ENCODE measurements at regions not wholly inside any gene's neighbourhood (a gene's known extent, or its start where the extent isn't known, plus 50 kb on each side); places are given as distances from the start of the nearest gene placed in this dataset.

DNA sequence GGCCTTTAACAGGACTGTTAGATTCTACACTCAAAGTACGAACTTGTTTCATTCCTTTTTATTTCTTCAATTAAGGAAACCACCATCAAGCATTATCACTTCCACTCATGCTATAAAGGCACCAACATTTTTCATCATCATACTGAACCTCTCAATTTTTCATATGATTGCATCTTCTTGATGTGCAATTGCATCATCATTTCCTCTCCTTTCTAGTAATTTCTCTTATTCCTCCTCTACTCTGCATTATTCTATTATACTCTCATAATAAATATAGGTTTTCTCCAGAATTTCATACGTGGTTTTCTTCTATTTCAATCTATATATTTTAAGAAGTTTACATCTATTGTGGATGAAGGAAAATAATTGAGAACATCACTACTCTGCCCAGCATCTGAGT is 506.2 kb upstream of the ZNF385D start:
- TF ChIP-seq FOXP2 (optimal IDR thresholded peaks at IDR 0.05; ENCODE audit: control extremely low read depth, extremely low read length, insufficient read depth) (no peak), EZH2 (IDR thresholded peaks at IDR 0.05) (no peak), POLR2AphosphoS5 (IDR thresholded peaks at IDR 0.05; ENCODE audit: borderline replicate concordance, low read depth, low read length) (no peak)

Data from SK-N-MC (cell line).